Hepatocyte (in vitro differentiated cells): ENCODE measurements at regions not wholly inside any gene's neighbourhood (a gene's known extent, or its start where the extent isn't known, plus 50 kb on each side); places are given as distances from the start of the nearest gene placed in this dataset.

Source experiments
- DNase-seq: peaks from one replicate; pipeline ENCODE4 v3.0.0-alpha.2; 2016; ENCODE audit warnings: low spot score
- H2AFZ ChIP-seq: fragments of 200-600 bp; sonication (generic); 2 replicates; pipeline ENCODE4 v1.6.0; 2016; ENCODE audit warnings: antibody characterized with exemption, mild to moderate bottlenecking
- H3K27ac ChIP-seq: fragments of 200-600 bp; sonication (generic); 2 replicates; pipeline ENCODE4 v1.5.1; 2016; ENCODE audit warnings: mild to moderate bottlenecking
- H3K27me3 ChIP-seq: fragments of 200-600 bp; sonication (generic); 2 replicates; pipeline ENCODE4 v1.6.1; 2016
- H3K36me3 ChIP-seq: fragments of 200-600 bp; sonication (generic); replicated peaks from 2 replicates; pipeline ENCODE4 v1.5.1; 2016; ENCODE audit warnings: low read depth; ENCODE audit not compliant: insufficient read depth
- H3K4me1 ChIP-seq: fragments of 200-600 bp; sonication (generic); 2 replicates; pipeline ENCODE4 v1.5.1; 2016; ENCODE audit warnings: mild to moderate bottlenecking, moderate library complexity; ENCODE audit not compliant: insufficient read depth
- H3K4me2 ChIP-seq: fragments of 200-600 bp; sonication (generic); 2 replicates; pipeline ENCODE4 v1.6.0; 2016
- H3K4me3 ChIP-seq: fragments of 200-600 bp; sonication (generic); 2 replicates; pipeline ENCODE4 v1.5.1; 2016; ENCODE audit warnings: mild to moderate bottlenecking
- H3K79me2 ChIP-seq: fragments of 200-600 bp; sonication (generic); 2 replicates; pipeline ENCODE4 v1.6.0; 2017; ENCODE audit warnings: mild to moderate bottlenecking
- H3K9me2 ChIP-seq: fragments of 200-600 bp; sonication (generic); replicated peaks from 2 replicates; pipeline ENCODE4 v1.6.0; 2017; ENCODE audit warnings: mild to moderate bottlenecking; ENCODE audit not compliant: insufficient read depth
- H3K9me3 ChIP-seq: fragments of 200-600 bp; sonication (generic); 2 replicates; pipeline ENCODE4 v1.5.1; 2016; ENCODE audit warnings: low read depth, mild to moderate bottlenecking
- H4K20me1 ChIP-seq: fragments of 200-600 bp; sonication (generic); 2 replicates; pipeline ENCODE4 v1.6.0; 2016; ENCODE audit warnings: mild to moderate bottlenecking; ENCODE audit not compliant: insufficient read depth, poor library complexity, severe bottlenecking
- EZH2 ChIP-seq: fragments of 200-600 bp; sonication (generic); IDR thresholded peaks from 2 replicates; pipeline ENCODE4 v1.6.1; 2016; ENCODE audit warnings: antibody characterized with exemption, mild to moderate bottlenecking, borderline replicate concordance
- EZH2phosphoT487 ChIP-seq: fragments of 200-600 bp; sonication (generic); IDR thresholded peaks from one replicate; pipeline ENCODE4 v1.6.1; 2018; ENCODE audit warnings: antibody characterized with exemption, mild to moderate bottlenecking, low read depth, moderate library complexity; ENCODE audit not compliant: unreplicated experiment, severe bottlenecking
- WGBS: methylation state at CpG from one replicate; pipeline ENCODE4 v1.1.6; 2016; ENCODE audit warnings: low lambda C conversion rate; ENCODE audit errors: missing lambda C conversion rate; 5-methylcytosine and 5-hydroxymethylcytosine counted together
- TF ChIP-seq, protein P1 (sequence below): fragments of 200-600 bp; sonication (generic); IDR thresholded peaks from 2 replicates; pipeline ENCODE4 v1.5.1; 2016; ENCODE audit warnings: antibody characterized with exemption, mild to moderate bottlenecking; ENCODE audit not compliant: poor library complexity

DNA sequence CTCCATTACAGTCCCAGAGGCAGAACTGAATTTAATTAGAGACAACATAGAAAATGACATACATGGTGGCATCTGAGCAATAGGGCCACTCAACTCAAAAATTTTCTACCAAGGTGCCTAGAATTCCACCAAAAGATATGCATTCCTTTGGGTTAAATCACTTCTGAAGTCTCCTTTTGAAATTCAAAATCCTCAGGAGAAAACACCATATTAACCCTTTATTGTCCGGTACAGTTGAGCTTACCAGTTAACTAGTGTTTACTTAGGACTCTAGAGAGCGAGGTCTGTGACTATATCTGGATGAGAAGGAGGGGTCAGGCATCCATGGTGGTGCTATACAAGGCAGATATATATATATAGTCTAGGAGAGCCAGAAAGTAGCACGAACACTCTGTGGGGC is 355.6 kb upstream of the CAMK1G start:
- TF ChIP-seq EZH2 (no peak), EZH2phosphoT487 (no peak)
- TF ChIP-seq, protein P1, sequence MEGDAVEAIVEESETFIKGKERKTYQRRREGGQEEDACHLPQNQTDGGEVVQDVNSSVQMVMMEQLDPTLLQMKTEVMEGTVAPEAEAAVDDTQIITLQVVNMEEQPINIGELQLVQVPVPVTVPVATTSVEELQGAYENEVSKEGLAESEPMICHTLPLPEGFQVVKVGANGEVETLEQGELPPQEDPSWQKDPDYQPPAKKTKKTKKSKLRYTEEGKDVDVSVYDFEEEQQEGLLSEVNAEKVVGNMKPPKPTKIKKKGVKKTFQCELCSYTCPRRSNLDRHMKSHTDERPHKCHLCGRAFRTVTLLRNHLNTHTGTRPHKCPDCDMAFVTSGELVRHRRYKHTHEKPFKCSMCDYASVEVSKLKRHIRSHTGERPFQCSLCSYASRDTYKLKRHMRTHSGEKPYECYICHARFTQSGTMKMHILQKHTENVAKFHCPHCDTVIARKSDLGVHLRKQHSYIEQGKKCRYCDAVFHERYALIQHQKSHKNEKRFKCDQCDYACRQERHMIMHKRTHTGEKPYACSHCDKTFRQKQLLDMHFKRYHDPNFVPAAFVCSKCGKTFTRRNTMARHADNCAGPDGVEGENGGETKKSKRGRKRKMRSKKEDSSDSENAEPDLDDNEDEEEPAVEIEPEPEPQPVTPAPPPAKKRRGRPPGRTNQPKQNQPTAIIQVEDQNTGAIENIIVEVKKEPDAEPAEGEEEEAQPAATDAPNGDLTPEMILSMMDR: no peak
- Histone ChIP-seq H3K36me3 (no peaks in the 10 kb centered on the region), H3K4me1 (no peaks in the 10 kb centered on the region), H3K27ac (no peak overlapping the region), H3K27me3 (no peaks in the 10 kb centered on the region), H3K4me3 (no peak overlapping the region), H3K79me2 (no peaks in the 10 kb centered on the region), H2AFZ (no peak overlapping the region), H3K9me3 (no peaks in the 10 kb centered on the region), H3K9me2 (no peaks in the 10 kb centered on the region), H3K4me2 (no peak overlapping the region), H4K20me1 (no peaks in the 10 kb centered on the region)
- WGBS: 84% methylated on average over 3 of the region's 3 CpGs
- DNase-seq: no peak

DNA sequence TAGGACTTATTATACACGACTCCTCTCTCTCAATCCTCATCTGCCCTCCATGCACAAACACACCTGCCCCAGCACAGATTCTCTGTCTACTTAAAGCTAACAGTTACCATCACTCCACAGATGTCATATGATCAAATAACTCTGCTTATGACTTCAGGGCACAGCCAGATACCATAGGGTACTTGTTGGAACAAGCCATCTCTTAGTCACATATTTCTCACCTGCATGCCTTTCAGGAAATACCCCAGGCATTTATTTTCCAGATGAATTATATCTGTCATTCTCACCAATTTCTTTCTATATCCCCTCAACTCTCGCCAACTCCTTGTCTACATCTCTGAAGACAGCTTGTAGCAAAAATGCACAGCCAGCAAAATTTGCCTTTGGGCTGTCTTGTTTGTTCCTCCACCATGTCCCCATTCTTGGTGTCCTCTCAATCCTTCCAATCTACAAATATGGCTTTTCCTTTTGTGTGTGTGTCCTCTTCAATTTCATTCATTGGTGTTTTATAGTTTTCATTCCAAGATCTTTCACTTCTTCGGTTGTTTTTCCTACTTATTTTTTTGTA is 353.9 kb upstream of the CAMK1G start:
- H3K4me2 ChIP-seq: no peak overlapping the region
- DNase-seq: no peak
- no peaks in the 10 kb centered on the region for H3K79me2 ChIP-seq
- no peak overlapping the region for H3K27ac ChIP-seq
- no peaks in the 10 kb centered on the region for H3K9me3 ChIP-seq
- no peaks in the 10 kb centered on the region for H4K20me1 ChIP-seq
- H3K27me3 ChIP-seq: no peaks in the 10 kb centered on the region
- no peaks in the 10 kb centered on the region for H3K36me3 ChIP-seq
- no peaks in the 10 kb centered on the region for H3K9me2 ChIP-seq
- no peak overlapping the region for H2AFZ ChIP-seq
- H3K4me1 ChIP-seq: no peaks in the 10 kb centered on the region
- 93% methylated on average over 3 of the region's 3 CpGs for WGBS
- TF ChIP-seq EZH2phosphoT487 (no peak), EZH2 (no peak)
- TF ChIP-seq, protein P1: no peak
- no peak overlapping the region for H3K4me3 ChIP-seq

DNA sequence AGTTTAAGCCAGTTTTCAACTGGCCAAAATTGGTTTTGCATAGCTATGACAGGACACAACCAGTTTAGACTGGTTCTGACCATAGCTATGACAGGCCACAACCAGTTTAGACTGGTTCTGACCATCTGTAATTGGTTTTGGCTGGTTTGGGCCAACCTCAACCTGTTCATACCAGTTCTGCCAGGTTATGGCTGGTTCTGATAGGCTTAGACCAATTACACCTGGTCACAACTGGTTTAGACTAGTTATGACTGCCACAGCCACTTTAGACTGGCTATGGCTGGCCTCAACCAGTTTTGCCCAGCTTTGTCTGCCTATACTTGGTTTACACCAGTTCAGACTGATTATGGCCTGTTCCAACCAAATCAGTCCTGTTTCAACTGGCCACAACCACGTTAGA is 353.2 kb upstream of the CAMK1G start:
- no peak overlapping the region for H3K27ac ChIP-seq
- no peaks in the 10 kb centered on the region for H3K36me3 ChIP-seq
- no peaks in the 10 kb centered on the region for H3K79me2 ChIP-seq
- H2AFZ ChIP-seq: no peak overlapping the region
- H3K9me3 ChIP-seq: no peaks in the 10 kb centered on the region
- H3K4me1 ChIP-seq: no peaks in the 10 kb centered on the region
- H3K27me3 ChIP-seq: no peaks in the 10 kb centered on the region
- H3K9me2 ChIP-seq: no peaks in the 10 kb centered on the region
- no peak for DNase-seq
- H3K4me2 ChIP-seq: no peak overlapping the region
- H3K4me3 ChIP-seq: no peak overlapping the region
- WGBS: 77% methylated on average over 1 of the region's 1 CpG
- H4K20me1 ChIP-seq: no peaks in the 10 kb centered on the region
- TF ChIP-seq, protein P1: no peak
- TF ChIP-seq EZH2phosphoT487: no peak
- no peak for TF ChIP-seq EZH2
